Natural killer cell (primary cell): ENCODE measurements at regions not wholly inside any gene's neighbourhood (a gene's known extent, or its start where the extent isn't known, plus 50 kb on each side); places are given as distances from the start of the nearest gene placed in this dataset.
"Not testable (repeated sequence)": the region's sequence is repeated elsewhere in the genome, so short reads cannot be mapped to it uniquely, and the experiment has no call there.

Source experiments
- ATAC-seq, 3 donors: fragments of 150-1000 bp in 2 of 3; fragments of 200-7000 bp in 1 of 3; cut with Tn5 transposase; 1 replicate in 1 of 3; 2 replicates in 2 of 3; pipeline ENCODE4 v1.10.0; 2021; ENCODE audit warnings: mild to moderate bottlenecking in 2 of 3, moderate library complexity in 2 of 3
- DNase-seq, 2 donors: peaks; one replicate each; pipeline versions ENCODE4 v3.0.0 to v3.0.0-alpha.2; 2013 to 2021; ENCODE audit warnings: mixed read lengths in 1 of 2
- H3K27ac ChIP-seq: one replicate; pipeline ENCODE4 v1.5.1; 2013; ENCODE audit warnings: mild to moderate bottlenecking, low read length
- H3K27me3 ChIP-seq: one replicate; pipeline ENCODE4 v1.6.1; 2013; ENCODE audit warnings: low read length; ENCODE audit not compliant: control insufficient read depth, insufficient read depth
- H3K36me3 ChIP-seq: one replicate; pipeline ENCODE4 v1.6.1; 2013; ENCODE audit warnings: low read length; ENCODE audit not compliant: control insufficient read depth, insufficient read depth
- H3K4me1 ChIP-seq: one replicate; pipeline ENCODE4 v1.6.1; 2013; ENCODE audit warnings: low read length; ENCODE audit not compliant: control insufficient read depth, insufficient read depth
- H3K4me3 ChIP-seq: one replicate; pipeline ENCODE4 v1.5.1; 2013; ENCODE audit warnings: low read length
- H3K9me3 ChIP-seq: one replicate; pipeline ENCODE4 v1.6.1; 2013; ENCODE audit warnings: low read length; ENCODE audit not compliant: control insufficient read depth, insufficient read depth
- H3K27ac Mint-ChIP-seq, 2 donors: one replicate each; pipeline ENCODE4 v1.8.0; 2022; ENCODE audit warnings: mild to moderate bottlenecking in 2 of 2, mixed read lengths in 2 of 2, moderate library complexity in 1 of 2
- H3K27me3 Mint-ChIP-seq, 2 donors: one replicate each; pipeline ENCODE4 v1.8.0; 2022; ENCODE audit warnings: low read depth in 2 of 2, mixed read lengths in 2 of 2
- H3K36me3 Mint-ChIP-seq: one replicate; pipeline ENCODE4 v1.8.0; 2022; ENCODE audit warnings: mixed read lengths
- H3K4me1 Mint-ChIP-seq, 2 donors: one replicate each; pipeline ENCODE4 v1.8.0; 2022; ENCODE audit warnings: mixed read lengths in 2 of 2
- H3K4me3 Mint-ChIP-seq: one replicate; pipeline ENCODE4 v1.8.0; 2022; ENCODE audit warnings: mild to moderate bottlenecking, moderate library complexity, mixed read lengths
- H3K9me3 Mint-ChIP-seq, 2 donors: one replicate each; pipeline ENCODE4 v1.8.0; 2022; ENCODE audit warnings: mixed read lengths in 2 of 2
- CTCF ChIP-seq: fragments of 200-600 bp; IDR thresholded peaks from one replicate; pipeline ENCODE4 v1.8.0; 2022; ENCODE audit warnings: antibody characterized with exemption
- WGBS: methylation state at CpG from one replicate; pipeline ENCODE4 v1.1.7; 2013; ENCODE audit warnings: missing lambda C conversion rate; ENCODE audit not compliant: insufficient coverage; 5-methylcytosine and 5-hydroxymethylcytosine counted together
- intact Hi-C: fragments of 100-400 bp; cut with micrococcal nuclease; formaldehyde crosslinking; loops from one replicate; pipeline ENCODE4 v1.14.2; 2022

- Mint-ChIP-seq H3K27ac (no peak overlapping the region), H3K36me3 (no peaks in the 10 kb centered on the region), H3K4me3 (no peak overlapping the region), H3K9me3 (peaks cover 0 to 8% of the 10 kb centered on the region in 2 donors), H3K4me1 (no peaks in the 10 kb centered on the region), H3K27me3 (peaks cover 0 to 2% of the 10 kb centered on the region in 2 donors)
- H3K4me3 ChIP-seq, result no peak overlapping the region
- 42% methylated on average over 1 of the region's 1 CpG for WGBS
- intact Hi-C loops, result no loop called here
- no peaks in the 10 kb centered on the region for H3K4me1 ChIP-seq
- no peak for ATAC-seq
- H3K27me3 ChIP-seq, result no peaks in the 10 kb centered on the region
- no peaks in the 10 kb centered on the region for H3K9me3 ChIP-seq
- H3K27ac ChIP-seq, result no peak overlapping the region
- TF ChIP-seq CTCF, result no peak
- no peaks in the 10 kb centered on the region for H3K36me3 ChIP-seq
- DNase-seq, result no peak
Observed at GRCh38 chr3:70621451-70621850, 309.0 kb upstream of the MDFIC2 start.

- H3K36me3 Mint-ChIP-seq, result no peaks in the 10 kb centered on the region
- WGBS, result no CpG with 5 or more reads among the region's 2 CpGs
- TF ChIP-seq CTCF, result no peak
- Histone ChIP-seq H3K4me1 (no peaks in the 10 kb centered on the region), H3K9me3 (no peaks in the 10 kb centered on the region), H3K27me3 (no peaks in the 10 kb centered on the region), H3K27ac (no peak overlapping the region), H3K36me3 (no peaks in the 10 kb centered on the region), H3K4me3 (no peak overlapping the region)
- H3K4me3 Mint-ChIP-seq, result no peak overlapping the region
- peaks cover 0 to 2% of the 10 kb centered on the region in 2 donors for H3K27me3 Mint-ChIP-seq
- ATAC-seq (no peak), DNase-seq (no peak)
- intact Hi-C loops, result no loop called here
- H3K27ac Mint-ChIP-seq, result no peak overlapping the region
- peaks cover 0 to 8% of the 10 kb centered on the region in 2 donors for H3K9me3 Mint-ChIP-seq
- H3K4me1 Mint-ChIP-seq, result no peaks in the 10 kb centered on the region
Observed at GRCh38 chr3:70620956-70621355, 308.5 kb upstream of the MDFIC2 start.

- no peaks in the 10 kb centered on the region for H3K36me3 Mint-ChIP-seq
- Histone ChIP-seq H3K4me3 (no peak overlapping the region), H3K27ac (no peak overlapping the region), H3K4me1 (no peaks in the 10 kb centered on the region), H3K27me3 (no peaks in the 10 kb centered on the region), H3K9me3 (no peaks in the 10 kb centered on the region), H3K36me3 (no peaks in the 10 kb centered on the region)
- H3K27ac Mint-ChIP-seq, result no peak overlapping the region
- H3K4me1 Mint-ChIP-seq, result no peaks in the 10 kb centered on the region
- peaks cover 0 to 6% of the 10 kb centered on the region in 2 donors for H3K27me3 Mint-ChIP-seq
- no peak for TF ChIP-seq CTCF
- H3K9me3 Mint-ChIP-seq, result peaks cover 0 to 9% of the 10 kb centered on the region in 2 donors
- no peak overlapping the region for H3K4me3 Mint-ChIP-seq
- no peak for DNase-seq
- no peak for ATAC-seq
- 56% methylated on average over 2 of the region's 2 CpGs for WGBS
- intact Hi-C loops, result no loop called here
Observed at GRCh38 chr3:70620367-70620766, 307.9 kb upstream of the MDFIC2 start.

- no peak for TF ChIP-seq CTCF
- WGBS, result 100% methylated on average over 1 of the region's 1 CpG
- DNase-seq, result no peak
Observed at GRCh38 chr3:70618151-70618550, 305.7 kb upstream of the MDFIC2 start.

GRCh38 chr3:70617349-70617748 lies 304.9 kb upstream of the MDFIC2 start:
- H3K4me3 Mint-ChIP-seq, H3K4me3 ChIP-seq, H3K27me3 ChIP-seq, intact Hi-C loops, H3K9me3 Mint-ChIP-seq, H3K27ac ChIP-seq, H3K9me3 ChIP-seq, H3K36me3 Mint-ChIP-seq, H3K4me1 ChIP-seq, H3K27ac Mint-ChIP-seq, H3K27me3 Mint-ChIP-seq, H3K36me3 ChIP-seq, H3K4me1 Mint-ChIP-seq, DNase-seq, ATAC-seq: not testable (repeated sequence)
- WGBS, result 91% methylated on average over 14 of the region's 14 CpGs

More at GRCh38 chr3:70618151-70618550, 305.7 kb upstream of the MDFIC2 start:
- Mint-ChIP-seq H3K4me3 (no peak overlapping the region), H3K27ac (no peak overlapping the region), H3K27me3 (peaks cover 0 to 6% of the 10 kb centered on the region in 2 donors), H3K9me3 (peaks cover 0 to 7% of the 10 kb centered on the region in 2 donors), H3K36me3 (no peaks in the 10 kb centered on the region), H3K4me1 (no peaks in the 10 kb centered on the region)
- no peak overlapping the region for H3K27ac ChIP-seq
- no peaks in the 10 kb centered on the region for H3K4me1 ChIP-seq
- H3K36me3 ChIP-seq, result no peaks in the 10 kb centered on the region
- no peaks in the 10 kb centered on the region for H3K9me3 ChIP-seq
- H3K27me3 ChIP-seq, result no peaks in the 10 kb centered on the region
- intact Hi-C loops, result no loop called here
- no peak overlapping the region for H3K4me3 ChIP-seq
- ATAC-seq, result no peak
